ENCODE measurements at regions not wholly inside any gene's neighbourhood (a gene's known extent, or its start where the extent isn't known, plus 50 kb on each side); places are given as distances from the start of the nearest gene placed in this dataset.

GRCh38 chr14:104320611-104321086 is 182.3 kb downstream of the KIF26A start:
- Histone ChIP-seq H3K79me2 (ENCODE audit: insufficient read depth, low read length) (no peaks in the 10 kb centered on the region), H3K36me3 (replicated peaks in 1 of 2; ENCODE audit: control insufficient read depth in 1 of 2, insufficient read depth in 2 of 2, low read length in 2 of 2) (no peaks in the 10 kb centered on the region), H3K4me2 (replicated peaks; ENCODE audit: extremely low read depth, low read length, poor library complexity, severe bottlenecking) (no peak overlapping the region), H4K20me1 (ENCODE audit: insufficient read depth, low read length) (no peaks in the 10 kb centered on the region), H3K4me3 (replicated peaks in 1 of 3; ENCODE audit: low read depth in 2 of 3, low read length in 3 of 3) (no peak overlapping the region), H3K4me1 (ENCODE audit: control insufficient read depth in 1 of 2, insufficient read depth in 2 of 2, low read length in 2 of 2) (no peaks in the 10 kb centered on the region), H3K27ac (ENCODE audit: low read depth in 1 of 2, low read length in 2 of 2) (no peak overlapping the region), H2AFZ (ENCODE audit: insufficient read depth, low read depth, low read length, poor library complexity, severe bottlenecking) (no peak overlapping the region), H3K9me3 (replicated peaks in 1 of 2; ENCODE audit: control insufficient read depth in 1 of 2, insufficient read depth in 1 of 2, low read length in 2 of 2) (no peaks in the 10 kb centered on the region), H3K27me3 (ENCODE audit: control insufficient read depth in 2 of 2, insufficient read depth in 2 of 2, low read length in 2 of 2) (no peaks in the 10 kb centered on the region), H3K9ac (ENCODE audit: insufficient read depth, low read length, poor library complexity, severe bottlenecking) (no peak overlapping the region)
- Mint-ChIP-seq H3K27ac (no peak overlapping the region), H3K9me3 (no peaks in the 10 kb centered on the region), H3K4me3 (peak overlapping the region in 1 of 2 donors; percentile 22), H3K4me1 (no peaks in the 10 kb centered on the region), H3K36me3 (no peaks in the 10 kb centered on the region), H3K27me3 (ENCODE audit: low read depth in 3 of 3) (peaks cover 1 to 14% (median 9%) of the 10 kb centered on the region in 3 donors)
- TF ChIP-seq CTCF (IDR thresholded peaks at IDR 0.05), result no peak
- intact Hi-C loops (cut with micrococcal nuclease), result no loop called here
- 38% methylated on average over 12 of the region's 20 CpGs for WGBS (ENCODE audit: insufficient coverage)
- DNase-seq, result no peak

GRCh38 chr14:104321088-104321801 is 182.9 kb downstream of the KIF26A start:
- no peaks in the 10 kb centered on the region for H3K4me1 ChIP-seq (ENCODE audit: control insufficient read depth in 1 of 2, insufficient read depth in 2 of 2, low read length in 2 of 2)
- no peak overlapping the region for H3K9ac ChIP-seq (ENCODE audit: insufficient read depth, low read length, poor library complexity, severe bottlenecking)
- no peak overlapping the region for H3K27ac Mint-ChIP-seq
- H3K9me3 ChIP-seq (replicated peaks in 1 of 2; ENCODE audit: control insufficient read depth in 1 of 2, insufficient read depth in 1 of 2, low read length in 2 of 2), result no peaks in the 10 kb centered on the region
- H3K4me1 Mint-ChIP-seq, result no peaks in the 10 kb centered on the region
- no peak overlapping the region for H2AFZ ChIP-seq (ENCODE audit: insufficient read depth, low read depth, low read length, poor library complexity, severe bottlenecking)
- no peak overlapping the region for H3K4me2 ChIP-seq (replicated peaks; ENCODE audit: extremely low read depth, low read length, poor library complexity, severe bottlenecking)
- H3K36me3 ChIP-seq (replicated peaks in 1 of 2; ENCODE audit: control insufficient read depth in 1 of 2, insufficient read depth in 2 of 2, low read length in 2 of 2), result no peaks in the 10 kb centered on the region
- H3K79me2 ChIP-seq (ENCODE audit: insufficient read depth, low read length), result no peaks in the 10 kb centered on the region
- intact Hi-C loops (cut with micrococcal nuclease), result no loop called here
- H3K27me3 Mint-ChIP-seq (ENCODE audit: low read depth in 3 of 3), result peaks cover 1 to 14% (median 9%) of the 10 kb centered on the region in 3 donors
- no peak for DNase-seq
- TF ChIP-seq CTCF (IDR thresholded peaks at IDR 0.05), result no peak
- H3K4me3 ChIP-seq (replicated peaks in 1 of 3; ENCODE audit: low read depth in 2 of 3, low read length in 3 of 3), result no peak overlapping the region
- no peaks in the 10 kb centered on the region for H3K27me3 ChIP-seq (ENCODE audit: control insufficient read depth in 2 of 2, insufficient read depth in 2 of 2, low read length in 2 of 2)
- no peaks in the 10 kb centered on the region for H3K36me3 Mint-ChIP-seq
- H3K27ac ChIP-seq (ENCODE audit: low read depth in 1 of 2, low read length in 2 of 2), result no peak overlapping the region
- no peaks in the 10 kb centered on the region for H4K20me1 ChIP-seq (ENCODE audit: insufficient read depth, low read length)
- H3K4me3 Mint-ChIP-seq, result peak overlapping the region in 1 of 2 donors; percentile 22
- WGBS (ENCODE audit: insufficient coverage), result 34% methylated on average over 13 of the region's 24 CpGs
- no peaks in the 10 kb centered on the region for H3K9me3 Mint-ChIP-seq

All from CD14-positive monocyte (primary cell).